Thyroid gland (tissue), 4 donors: ENCODE measurements at regions not wholly inside any gene's neighbourhood (a gene's known extent, or its start where the extent isn't known, plus 50 kb on each side); places are given as distances from the start of the nearest gene placed in this dataset.

Experiments
- CTCF ChIP-seq, 6 experiments: fragments of 200-600 bp in 3 of 6; fragments of 450-650 bp in 3 of 6; sonication (generic) in 3 of 6; IDR thresholded peaks; one replicate each; pipeline ENCODE4 v1.5.1; 2016 to 2019; ENCODE audit warnings: antibody characterized with exemption in 6 of 6, mild to moderate bottlenecking in 2 of 6, inconsistent platforms in 1 of 6, moderate library complexity in 1 of 6
- POLR2A ChIP-seq, 2 donors: fragments of 450-650 bp; IDR thresholded peaks; one replicate each; pipeline ENCODE4 v1.6.1; 2017; ENCODE audit warnings: antibody characterized with exemption in 2 of 2, mild to moderate bottlenecking in 2 of 2, moderate library complexity in 1 of 2

DNA sequence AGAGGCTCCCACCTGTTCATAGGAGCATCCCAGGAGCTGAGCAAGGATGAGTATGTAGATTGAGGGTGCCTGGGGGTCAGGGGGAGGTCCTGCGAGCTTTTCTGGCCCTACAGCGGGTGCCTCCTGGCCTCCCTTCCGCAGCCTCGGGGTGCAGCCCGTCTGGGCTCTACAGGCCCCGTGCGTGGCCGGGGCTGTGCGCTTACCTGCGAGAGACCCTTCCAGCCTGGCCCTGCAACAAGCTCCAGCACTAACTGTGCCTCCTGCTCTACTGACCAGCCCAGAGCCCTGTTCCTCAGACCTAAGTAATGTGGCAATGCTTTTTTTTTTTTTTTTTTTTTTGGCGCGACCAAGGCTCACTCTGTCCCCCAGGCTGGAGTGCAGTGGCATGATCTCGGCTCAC, 1129.1 kb downstream of the BRD1 start:
- TF ChIP-seq POLR2A (IDR thresholded peaks at IDR 0.05), result no peak
- no peak for TF ChIP-seq CTCF (IDR thresholded peaks at IDR 0.05)
